ENCODE measurements at regions not wholly inside any gene's neighbourhood (a gene's known extent, or its start where the extent isn't known, plus 50 kb on each side); places are given as distances from the start of the nearest gene placed in this dataset.

DNA sequence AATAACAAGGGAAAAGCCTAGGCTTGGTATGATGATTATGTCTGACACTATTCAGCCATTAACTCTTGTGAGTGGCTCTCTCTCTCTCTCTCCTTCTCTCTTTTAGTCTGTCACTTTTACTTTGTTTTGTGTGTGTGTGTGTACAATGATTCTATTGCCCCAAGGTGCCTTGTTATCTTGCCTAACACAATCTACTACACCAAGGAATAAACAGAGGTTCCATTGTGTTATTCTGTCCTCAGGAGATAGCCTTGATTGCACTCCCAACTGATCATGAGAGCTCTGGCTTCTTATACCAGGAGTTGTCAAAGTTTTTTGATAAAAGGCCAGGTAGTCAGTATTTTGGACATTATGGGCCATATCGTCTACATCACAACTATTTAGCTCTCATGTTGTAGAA is 123.4 kb upstream of the CALCR start:
- TF ChIP-seq EP300 (IDR thresholded peaks at IDR 0.05; ENCODE audit: low read depth) (no peak), POLR2AphosphoS5 (IDR thresholded peaks at IDR 0.05) (no peak), POLR2A (IDR thresholded peaks at IDR 0.05) (no peak)
- TF ChIP-seq, protein P1, sequence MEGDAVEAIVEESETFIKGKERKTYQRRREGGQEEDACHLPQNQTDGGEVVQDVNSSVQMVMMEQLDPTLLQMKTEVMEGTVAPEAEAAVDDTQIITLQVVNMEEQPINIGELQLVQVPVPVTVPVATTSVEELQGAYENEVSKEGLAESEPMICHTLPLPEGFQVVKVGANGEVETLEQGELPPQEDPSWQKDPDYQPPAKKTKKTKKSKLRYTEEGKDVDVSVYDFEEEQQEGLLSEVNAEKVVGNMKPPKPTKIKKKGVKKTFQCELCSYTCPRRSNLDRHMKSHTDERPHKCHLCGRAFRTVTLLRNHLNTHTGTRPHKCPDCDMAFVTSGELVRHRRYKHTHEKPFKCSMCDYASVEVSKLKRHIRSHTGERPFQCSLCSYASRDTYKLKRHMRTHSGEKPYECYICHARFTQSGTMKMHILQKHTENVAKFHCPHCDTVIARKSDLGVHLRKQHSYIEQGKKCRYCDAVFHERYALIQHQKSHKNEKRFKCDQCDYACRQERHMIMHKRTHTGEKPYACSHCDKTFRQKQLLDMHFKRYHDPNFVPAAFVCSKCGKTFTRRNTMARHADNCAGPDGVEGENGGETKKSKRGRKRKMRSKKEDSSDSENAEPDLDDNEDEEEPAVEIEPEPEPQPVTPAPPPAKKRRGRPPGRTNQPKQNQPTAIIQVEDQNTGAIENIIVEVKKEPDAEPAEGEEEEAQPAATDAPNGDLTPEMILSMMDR (IDR thresholded peaks at IDR 0.05) = no peak
